Ovary (tissue), 7 donors: ENCODE measurements at regions not wholly inside any gene's neighbourhood (a gene's known extent, or its start where the extent isn't known, plus 50 kb on each side); places are given as distances from the start of the nearest gene placed in this dataset.

ENCODE experiments used
- DNase-seq, 5 donors: peaks; one replicate each; pipeline ENCODE4 v3.0.0-alpha.2; 2019 to 2020
- H3K27ac ChIP-seq, 2 donors: fragments of 200-600 bp; one replicate each; pipeline versions ENCODE4 v1.5.1 to v1.8.0; 2019 to 2022
- H3K27me3 ChIP-seq: fragments of 200-600 bp; one replicate; pipeline ENCODE4 v1.8.0; 2022
- H3K36me3 ChIP-seq: fragments of 200-600 bp; sonication (generic); one replicate; pipeline ENCODE4 v1.5.1; 2019
- H3K4me1 ChIP-seq: one replicate; pipeline ENCODE4 v1.8.1; 2013; ENCODE audit warnings: mild to moderate bottlenecking, moderate library complexity; ENCODE audit not compliant: insufficient read depth
- H3K4me3 ChIP-seq: fragments of 200-600 bp; sonication (generic); one replicate; pipeline ENCODE4 v1.5.1; 2017
- H3K9me3 ChIP-seq, 2 donors: fragments of 200-600 bp in 1 of 2; sonication (generic) in 1 of 2; one replicate each; pipeline versions ENCODE4 v1.5.1 to v1.8.1; 2013 to 2019; ENCODE audit warnings: mild to moderate bottlenecking in 1 of 2, moderate library complexity in 1 of 2
- EP300 ChIP-seq: sonication (generic); formaldehyde crosslinking; IDR thresholded peaks from one replicate; pipeline ENCODE4 v1.6.1; 2017; ENCODE audit warnings: antibody characterized with exemption
- POLR2A ChIP-seq: fragments of 450-650 bp; IDR thresholded peaks from one replicate; pipeline ENCODE4 v1.6.1; 2017; ENCODE audit warnings: antibody characterized with exemption, mild to moderate bottlenecking, moderate library complexity
- WGBS, 3 donors: extraction: QIAGEN DNeasy Blood & Tissue Kit in 1 of 3; methylation state at CpG; one replicate each; pipeline versions ENCODE4 v1.1.5 to v1.1.7; 2013 to 2017; 5-methylcytosine and 5-hydroxymethylcytosine counted together
- intact Hi-C, 4 donors: fragments of 100-400 bp; cut with DNase I; formaldehyde crosslinking; loops; one replicate each; pipeline versions ENCODE4 v1.11.0 to v1.15.1; 2022 to 2023
- TF ChIP-seq, protein P1 (sequence below), 3 donors: fragments of 450-650 bp in 2 of 3; fragments of 200-600 bp in 1 of 3; IDR thresholded peaks; one replicate each; pipeline versions ENCODE4 v1.5.1 to v1.8.0; 2016 to 2022; ENCODE audit warnings: antibody characterized with exemption in 3 of 3, mild to moderate bottlenecking in 1 of 3
- donor health status: DM: no; HTN: no; CAD: no; lungs with moderate emphysema.
- donor health status: DM: no; HTN: no; CAD: no.
- donor health status: Bipolar disorder and iron deficiency.
- donor health status: DM: no; HTN: no; CAD: no.
- donor health status: DM: yes; HTN: yes; CAD: no.

DNA sequence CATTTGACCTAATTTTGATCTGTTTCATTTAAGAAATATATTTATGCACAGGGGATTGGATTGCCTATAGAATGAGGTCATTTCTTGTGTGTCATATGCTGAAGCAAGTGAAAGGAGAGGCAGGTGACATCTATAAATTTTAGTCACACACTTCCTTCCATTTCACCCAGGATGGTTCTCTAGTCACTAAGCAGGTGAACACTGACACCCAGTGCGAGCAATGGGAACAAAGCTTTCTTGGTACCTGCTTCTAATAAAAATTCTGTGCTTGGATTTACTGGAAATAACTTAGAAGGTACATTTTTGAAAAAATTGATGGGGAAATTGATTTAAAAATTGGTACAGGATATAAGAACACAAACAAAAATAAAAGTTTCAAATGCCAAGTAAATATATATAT is 66.9 kb upstream of the MC3R start:
- no peak overlapping the region for H3K4me3 ChIP-seq
- DNase-seq, result no peak
- TF ChIP-seq, protein P1, sequence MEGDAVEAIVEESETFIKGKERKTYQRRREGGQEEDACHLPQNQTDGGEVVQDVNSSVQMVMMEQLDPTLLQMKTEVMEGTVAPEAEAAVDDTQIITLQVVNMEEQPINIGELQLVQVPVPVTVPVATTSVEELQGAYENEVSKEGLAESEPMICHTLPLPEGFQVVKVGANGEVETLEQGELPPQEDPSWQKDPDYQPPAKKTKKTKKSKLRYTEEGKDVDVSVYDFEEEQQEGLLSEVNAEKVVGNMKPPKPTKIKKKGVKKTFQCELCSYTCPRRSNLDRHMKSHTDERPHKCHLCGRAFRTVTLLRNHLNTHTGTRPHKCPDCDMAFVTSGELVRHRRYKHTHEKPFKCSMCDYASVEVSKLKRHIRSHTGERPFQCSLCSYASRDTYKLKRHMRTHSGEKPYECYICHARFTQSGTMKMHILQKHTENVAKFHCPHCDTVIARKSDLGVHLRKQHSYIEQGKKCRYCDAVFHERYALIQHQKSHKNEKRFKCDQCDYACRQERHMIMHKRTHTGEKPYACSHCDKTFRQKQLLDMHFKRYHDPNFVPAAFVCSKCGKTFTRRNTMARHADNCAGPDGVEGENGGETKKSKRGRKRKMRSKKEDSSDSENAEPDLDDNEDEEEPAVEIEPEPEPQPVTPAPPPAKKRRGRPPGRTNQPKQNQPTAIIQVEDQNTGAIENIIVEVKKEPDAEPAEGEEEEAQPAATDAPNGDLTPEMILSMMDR (IDR thresholded peaks at IDR 0.05), result no peak
- WGBS, 3 donors, result 70 to 86% (median 85%) methylated on average over 1 of the region's 1 CpG
- no peaks in the 10 kb centered on the region for H3K9me3 ChIP-seq
- H3K36me3 ChIP-seq, result no peaks in the 10 kb centered on the region
- H3K27me3 ChIP-seq, result no peaks in the 10 kb centered on the region
- intact Hi-C loops, result loop anchor here in 1 of 4 donors (5.0 kb wide), 1 partner anchor 1499 kb away; no protein-coding TSS in a partner anchor
- H3K4me1 ChIP-seq, result no peaks in the 10 kb centered on the region
- no peak overlapping the region for H3K27ac ChIP-seq

DNA sequence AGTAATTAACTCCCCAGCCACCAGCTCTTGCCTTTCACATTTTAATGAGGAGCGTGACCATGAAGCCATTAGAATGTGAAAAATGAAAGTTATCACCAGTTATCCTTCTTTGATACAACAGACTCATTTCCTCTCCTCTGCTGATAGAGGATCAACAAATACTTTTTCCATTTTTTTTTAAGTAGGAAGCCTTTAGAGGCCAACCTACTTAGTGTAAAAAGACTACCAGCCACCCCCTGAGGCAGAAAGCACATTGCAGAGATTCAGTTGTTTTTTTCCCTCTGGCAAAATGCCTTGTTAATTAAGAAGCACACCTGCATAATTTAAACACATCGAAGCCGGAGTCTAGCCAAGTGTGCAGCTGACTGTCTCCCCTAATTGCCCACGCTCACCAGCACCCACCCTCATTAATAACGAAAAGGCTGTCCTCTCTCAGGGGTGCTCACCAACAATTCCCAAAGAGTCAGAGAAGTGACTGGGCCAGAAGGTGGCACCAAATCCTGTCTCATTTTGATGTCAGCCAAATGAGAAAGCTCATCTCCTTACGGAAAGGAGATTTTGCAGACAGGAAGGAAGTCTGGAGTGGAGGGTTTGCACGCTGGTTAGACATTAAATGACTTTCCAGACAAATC is 60.9 kb upstream of the MC3R start:
- TF ChIP-seq POLR2A, result no peak
- no peak for TF ChIP-seq EP300
- TF ChIP-seq, protein P1 (IDR thresholded peaks at IDR 0.05), result no peak
- intact Hi-C loops, result no loop called here
- no peaks in the 10 kb centered on the region for H3K27me3 ChIP-seq
- no peaks in the 10 kb centered on the region for H3K9me3 ChIP-seq
- H3K36me3 ChIP-seq, result no peaks in the 10 kb centered on the region
- no peaks in the 10 kb centered on the region for H3K4me1 ChIP-seq
- WGBS, 3 donors, result 7 to 28% (median 9%) methylated on average over 6 to 7 of the region's 7 CpGs
- no peak overlapping the region for H3K4me3 ChIP-seq
- no peak overlapping the region for H3K27ac ChIP-seq
- DNase-seq, result no peak

DNA sequence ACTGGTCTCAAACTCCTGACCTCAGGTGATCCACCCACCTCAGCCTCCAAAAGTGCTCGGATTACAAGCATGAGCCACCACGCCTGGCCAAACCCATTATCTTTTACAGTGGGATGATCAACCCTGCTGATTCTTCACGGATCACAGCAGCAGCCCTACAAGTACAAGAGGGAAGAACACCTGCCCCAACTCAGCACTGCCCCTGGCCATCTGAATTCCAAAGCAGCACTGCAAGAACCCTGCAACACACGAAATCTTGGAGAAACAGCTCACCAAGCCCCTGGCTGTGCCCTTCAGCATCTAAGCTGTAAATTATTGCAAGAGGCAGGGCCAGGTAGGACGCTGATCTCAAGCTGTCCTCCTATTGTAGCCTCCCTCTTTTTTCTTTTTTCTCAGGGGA is 54.5 kb upstream of the MC3R start:
- TF ChIP-seq POLR2A, result no peak
- TF ChIP-seq EP300, result no peak
- TF ChIP-seq, protein P1 (IDR thresholded peaks at IDR 0.05), result no peak
- H3K27me3 ChIP-seq, result no peaks in the 10 kb centered on the region
- no peaks in the 10 kb centered on the region for H3K9me3 ChIP-seq
- intact Hi-C loops, result no loop called here
- H3K36me3 ChIP-seq, result no peaks in the 10 kb centered on the region
- no peaks in the 10 kb centered on the region for H3K4me1 ChIP-seq
- WGBS, 3 donors, result 42 to 49% (median 42%) methylated on average over 5 of the region's 5 CpGs
- no peak overlapping the region for H3K27ac ChIP-seq
- no peak overlapping the region for H3K4me3 ChIP-seq
- DNase-seq, result no peak

DNA sequence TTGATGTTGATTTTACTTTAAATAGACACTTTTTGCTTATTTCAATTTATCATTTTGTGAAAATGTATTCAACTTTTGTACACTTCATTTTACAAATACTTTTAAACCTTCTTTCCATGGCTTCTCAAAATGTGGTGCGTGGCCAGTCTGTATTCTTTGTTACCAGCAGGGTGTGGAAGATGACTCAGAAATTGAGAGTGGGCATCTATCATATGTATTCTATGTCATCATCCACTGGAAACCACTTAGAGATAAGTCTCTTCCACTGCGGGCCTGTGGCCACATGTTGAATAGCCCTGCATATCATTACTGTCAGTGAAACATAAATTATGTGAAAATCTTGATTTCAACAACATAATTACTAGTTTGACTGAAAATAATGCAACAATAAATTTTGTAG is 52.6 kb upstream of the MC3R start:
- H3K27me3 ChIP-seq, result no peaks in the 10 kb centered on the region
- DNase-seq, result no peak
- no peak overlapping the region for H3K27ac ChIP-seq
- 45 to 55% (median 53%) methylated on average over 2 of the region's 2 CpGs for WGBS, 3 donors
- intact Hi-C loops, result no loop called here
- no peaks in the 10 kb centered on the region for H3K4me1 ChIP-seq
- no peak overlapping the region for H3K4me3 ChIP-seq
- no peaks in the 10 kb centered on the region for H3K36me3 ChIP-seq
- no peaks in the 10 kb centered on the region for H3K9me3 ChIP-seq
- TF ChIP-seq EP300 (no peak), POLR2A (no peak)
- TF ChIP-seq, protein P1 (IDR thresholded peaks at IDR 0.05), result no peak
